Mesendoderm (in vitro differentiated cells): ENCODE measurements at regions not wholly inside any gene's neighbourhood (a gene's known extent, or its start where the extent isn't known, plus 50 kb on each side); places are given as distances from the start of the nearest gene placed in this dataset.

ENCODE experiments used
- DNase-seq: peaks from one replicate; pipeline ENCODE4 v3.0.0; 2013
- H2AK5ac ChIP-seq: 2 replicates; pipeline ENCODE4 v1.6.1; 2013; ENCODE audit warnings: low read length, inconsistent platforms
- H2BK120ac ChIP-seq: 2 replicates; pipeline ENCODE4 v1.6.1; 2013; ENCODE audit warnings: low read depth, mild to moderate bottlenecking, low read length, moderate library complexity, mixed read lengths
- H2BK15ac ChIP-seq: replicated peaks from 2 replicates; pipeline ENCODE4 v1.6.1; 2013; ENCODE audit warnings: low read depth, mild to moderate bottlenecking, moderate library complexity
- H2BK5ac ChIP-seq: 2 replicates; pipeline ENCODE4 v1.6.1; 2013; ENCODE audit warnings: low read length, inconsistent platforms
- H3K18ac ChIP-seq: 2 replicates; pipeline ENCODE4 v1.6.1; 2013; ENCODE audit warnings: mild to moderate bottlenecking, low read length, mixed read lengths
- H3K23ac ChIP-seq: one replicate; pipeline ENCODE4 v1.6.1; 2013; ENCODE audit warnings: low read length
- H3K27ac ChIP-seq: 2 replicates; pipeline ENCODE4 v1.5.1; 2013; ENCODE audit warnings: low read depth, mild to moderate bottlenecking, inconsistent platforms, low read length, moderate library complexity
- H3K27me3 ChIP-seq: 2 replicates; pipeline ENCODE4 v1.6.1; 2013; ENCODE audit warnings: low read length, control low read depth, mild to moderate bottlenecking, inconsistent platforms; ENCODE audit not compliant: insufficient read depth, poor library complexity
- H3K36me3 ChIP-seq: 2 replicates; pipeline ENCODE4 v1.6.1; 2013; ENCODE audit warnings: low read length, inconsistent platforms; ENCODE audit not compliant: control insufficient read depth, insufficient read depth
- H3K4ac ChIP-seq: one replicate; pipeline ENCODE4 v1.6.1; 2013; ENCODE audit warnings: low read depth, mild to moderate bottlenecking, low read length, moderate library complexity
- H3K4me1 ChIP-seq: 2 replicates; pipeline ENCODE4 v1.6.1; 2013; ENCODE audit warnings: low read depth, low read length, inconsistent platforms; ENCODE audit not compliant: control insufficient read depth
- H3K4me2 ChIP-seq: 2 replicates; pipeline ENCODE4 v1.6.1; 2013; ENCODE audit warnings: low read length
- H3K4me3 ChIP-seq: 2 replicates; pipeline ENCODE4 v1.5.1; 2013; ENCODE audit warnings: mild to moderate bottlenecking, low read length
- H3K56ac ChIP-seq: one replicate; pipeline ENCODE4 v1.6.1; 2013; ENCODE audit warnings: low read length
- H3K79me1 ChIP-seq: 2 replicates; pipeline ENCODE4 v1.6.1; 2013; ENCODE audit warnings: low read length, inconsistent platforms
- H3K79me2 ChIP-seq: 2 replicates; pipeline ENCODE4 v1.6.1; 2013; ENCODE audit warnings: mild to moderate bottlenecking, low read length; ENCODE audit not compliant: control insufficient read depth, insufficient read depth
- H3K9ac ChIP-seq: 2 replicates; pipeline ENCODE4 v1.6.1; 2013; ENCODE audit warnings: low read length, inconsistent platforms
- H4K5ac ChIP-seq: one replicate; pipeline ENCODE4 v1.6.1; 2013; ENCODE audit warnings: low read length
- H4K8ac ChIP-seq: one replicate; pipeline ENCODE4 v1.6.1; 2013; ENCODE audit warnings: low read depth, mild to moderate bottlenecking, control low read depth, low read length, moderate library complexity
- WGBS: extraction: QIAGEN DNeasy Blood & Tissue Kit; methylation state at CpG from one replicate; pipeline ENCODE4 v1.1.7; 2013; ENCODE audit warnings: low lambda C conversion rate, missing lambda C conversion rate; ENCODE audit not compliant: insufficient coverage; ENCODE audit errors: extremely low coverage; 5-methylcytosine and 5-hydroxymethylcytosine counted together

DNA sequence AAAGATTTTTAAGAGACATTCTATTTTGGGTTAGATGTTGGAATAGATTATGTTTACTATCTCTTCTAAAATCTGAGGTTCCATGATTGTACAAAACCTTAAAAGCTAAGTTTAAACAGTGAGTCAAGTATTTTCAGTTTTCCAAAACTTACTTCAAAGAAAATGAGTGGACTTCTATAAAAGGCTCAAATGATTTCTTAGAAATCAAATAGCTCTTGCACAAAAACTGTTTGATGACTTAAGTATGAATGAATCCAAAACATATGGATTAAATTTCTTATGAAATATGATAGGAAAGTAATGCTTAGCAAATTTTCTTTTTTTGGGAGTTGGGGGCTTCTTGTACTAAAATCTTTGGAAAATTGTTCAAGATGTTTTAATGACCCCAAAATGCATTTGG, 837.3 kb upstream of the SLC35B3 start:
- no peak overlapping the region for H3K56ac ChIP-seq
- no peaks in the 10 kb centered on the region for H3K79me1 ChIP-seq
- H2AK5ac ChIP-seq: no peak overlapping the region
- no peak overlapping the region for H3K4ac ChIP-seq
- H4K5ac ChIP-seq: no peak overlapping the region
- no peaks in the 10 kb centered on the region for H3K79me2 ChIP-seq
- no peak overlapping the region for H2BK120ac ChIP-seq
- no peaks in the 10 kb centered on the region for H3K27me3 ChIP-seq
- H2BK5ac ChIP-seq: no peak overlapping the region
- no peak overlapping the region for H3K4me3 ChIP-seq
- no peak overlapping the region for H3K23ac ChIP-seq
- H3K27ac ChIP-seq: no peak overlapping the region
- no peak for DNase-seq
- no peaks in the 10 kb centered on the region for H3K4me1 ChIP-seq
- H3K36me3 ChIP-seq: no peaks in the 10 kb centered on the region
- no peak overlapping the region for H2BK15ac ChIP-seq
- no peak overlapping the region for H4K8ac ChIP-seq
- H3K18ac ChIP-seq: no peak overlapping the region
- no peak overlapping the region for H3K9ac ChIP-seq
- H3K4me2 ChIP-seq: no peak overlapping the region

- WGBS: no CpG with 5 or more reads among the region's 1 CpG
- Histone ChIP-seq H3K27me3 (no peaks in the 10 kb centered on the region), H2BK5ac (no peak overlapping the region), H3K27ac (no peak overlapping the region), H4K8ac (no peak overlapping the region), H3K36me3 (no peaks in the 10 kb centered on the region), H3K79me1 (no peaks in the 10 kb centered on the region), H2BK120ac (no peak overlapping the region), H3K18ac (no peak overlapping the region), H3K79me2 (no peaks in the 10 kb centered on the region), H3K4me2 (no peak overlapping the region), H3K4me3 (no peak overlapping the region), H3K9ac (no peak overlapping the region), H2AK5ac (no peak overlapping the region), H4K5ac (no peak overlapping the region), H3K23ac (no peak overlapping the region), H2BK15ac (no peak overlapping the region), H3K4ac (no peak overlapping the region), H3K4me1 (no peaks in the 10 kb centered on the region), H3K56ac (no peak overlapping the region)
- no peak for DNase-seq
Measured at GRCh38 chr6:9266741-9267140, 831.4 kb upstream of the SLC35B3 start.

DNA sequence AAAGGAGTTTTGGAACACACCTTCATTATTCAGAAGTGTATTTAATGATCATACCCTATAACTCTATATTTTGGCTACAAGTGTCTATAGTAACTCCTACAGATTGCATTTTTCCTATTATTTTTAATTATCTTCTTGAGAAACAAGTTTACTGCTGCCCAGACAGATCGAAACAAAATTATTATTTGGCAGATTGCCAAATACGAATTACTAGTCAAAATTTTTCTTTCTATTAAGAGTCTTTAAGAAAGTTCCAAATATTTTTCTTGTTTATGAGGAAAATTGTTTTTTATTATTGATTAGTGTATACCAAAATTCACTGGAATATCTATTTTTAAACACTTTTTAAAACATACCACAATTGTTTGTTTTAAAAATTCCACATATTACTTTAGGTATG, 821.9 kb upstream of the SLC35B3 start:
- Histone ChIP-seq H3K4me1 (no peaks in the 10 kb centered on the region), H3K27me3 (no peaks in the 10 kb centered on the region), H2BK15ac (no peak overlapping the region), H3K4me2 (no peak overlapping the region), H3K56ac (no peak overlapping the region), H3K36me3 (no peaks in the 10 kb centered on the region), H2BK5ac (no peak overlapping the region), H3K27ac (no peak overlapping the region), H4K5ac (no peak overlapping the region), H3K4me3 (no peak overlapping the region), H3K9ac (no peak overlapping the region), H3K18ac (no peak overlapping the region), H4K8ac (no peak overlapping the region), H2AK5ac (no peak overlapping the region), H3K79me2 (no peaks in the 10 kb centered on the region), H2BK120ac (no peak overlapping the region), H3K79me1 (no peaks in the 10 kb centered on the region), H3K23ac (no peak overlapping the region), H3K4ac (no peak overlapping the region)
- WGBS: no CpG with 5 or more reads among the region's 2 CpGs
- DNase-seq: no peak

- Histone ChIP-seq H2AK5ac (no peak overlapping the region), H3K4me2 (no peak overlapping the region), H3K79me2 (no peaks in the 10 kb centered on the region), H3K56ac (no peak overlapping the region), H3K4me3 (no peak overlapping the region), H3K9ac (no peak overlapping the region), H3K4ac (no peak overlapping the region), H3K18ac (no peak overlapping the region), H3K27ac (no peak overlapping the region), H4K5ac (no peak overlapping the region), H4K8ac (no peak overlapping the region), H3K79me1 (no peaks in the 10 kb centered on the region), H2BK15ac (no peak overlapping the region), H2BK120ac (no peak overlapping the region), H3K4me1 (no peaks in the 10 kb centered on the region), H3K23ac (no peak overlapping the region), H3K36me3 (no peaks in the 10 kb centered on the region), H3K27me3 (no peaks in the 10 kb centered on the region), H2BK5ac (no peak overlapping the region)
- DNase-seq: no peak
- WGBS: no CpG with 5 or more reads among the region's 9 CpGs
Measured at GRCh38 chr6:9254251-9254650, 818.9 kb upstream of the SLC35B3 start.

DNA sequence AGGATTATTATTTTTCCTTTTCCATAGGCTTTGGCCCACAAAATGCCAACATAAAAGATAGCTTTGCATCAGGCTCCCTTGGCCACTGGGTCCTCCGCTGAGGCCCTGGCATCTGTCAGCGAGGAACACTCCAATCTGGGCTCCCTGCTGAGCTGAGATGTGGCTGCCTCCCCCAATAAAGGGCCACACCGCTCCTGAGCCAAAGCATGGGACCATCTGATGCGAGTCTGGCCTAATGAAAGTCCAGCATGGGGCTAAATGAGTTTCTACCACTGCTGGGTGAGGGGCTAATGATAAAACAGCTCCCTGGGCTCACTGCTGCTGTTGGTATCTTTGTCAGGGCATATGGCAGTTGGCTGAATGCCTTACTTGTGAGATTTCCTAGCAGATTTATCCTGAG, 817.5 kb upstream of the SLC35B3 start:
- no peak overlapping the region for H3K4ac ChIP-seq
- no peak overlapping the region for H3K18ac ChIP-seq
- H3K56ac ChIP-seq: no peak overlapping the region
- H2BK120ac ChIP-seq: no peak overlapping the region
- no peak overlapping the region for H4K8ac ChIP-seq
- no peak overlapping the region for H3K23ac ChIP-seq
- H3K4me1 ChIP-seq: no peaks in the 10 kb centered on the region
- peak; percentile 68 for DNase-seq
- H3K27ac ChIP-seq: no peak overlapping the region
- H2BK5ac ChIP-seq: no peak overlapping the region
- H3K9ac ChIP-seq: no peak overlapping the region
- no peak overlapping the region for H3K4me2 ChIP-seq
- no peak overlapping the region for H2AK5ac ChIP-seq
- no peak overlapping the region for H4K5ac ChIP-seq
- no peaks in the 10 kb centered on the region for H3K36me3 ChIP-seq
- no peak overlapping the region for H2BK15ac ChIP-seq
- H3K27me3 ChIP-seq: no peaks in the 10 kb centered on the region
- H3K4me3 ChIP-seq: no peak overlapping the region
- no peaks in the 10 kb centered on the region for H3K79me1 ChIP-seq
- H3K79me2 ChIP-seq: no peaks in the 10 kb centered on the region
- WGBS: no CpG with 5 or more reads among the region's 4 CpGs

DNA sequence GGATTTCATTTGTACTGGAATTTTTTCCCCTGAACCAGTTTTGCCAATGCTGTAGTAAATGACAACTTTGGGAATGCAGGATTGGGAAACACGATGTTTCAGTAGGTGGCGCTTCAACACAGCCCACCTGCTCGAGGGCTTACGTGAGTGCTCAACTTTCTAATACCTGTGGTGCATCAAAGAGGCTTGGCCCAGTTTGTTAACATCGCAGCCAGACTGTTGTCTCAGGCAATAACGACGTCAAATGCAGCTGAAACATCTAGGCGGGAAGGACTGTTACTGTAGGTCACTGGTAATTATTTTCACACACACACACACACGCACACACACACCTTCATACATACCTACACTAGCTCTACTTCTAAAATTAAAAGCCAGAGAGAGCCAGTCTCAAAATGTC, 815.5 kb upstream of the SLC35B3 start:
- Histone ChIP-seq H3K4me3 (no peak overlapping the region), H4K5ac (no peak overlapping the region), H3K9ac (no peak overlapping the region), H3K4me1 (no peaks in the 10 kb centered on the region), H2BK5ac (no peak overlapping the region), H2BK120ac (no peak overlapping the region), H3K56ac (peak overlapping the region; percentile 56), H2AK5ac (no peak overlapping the region), H2BK15ac (no peak overlapping the region), H3K27me3 (no peaks in the 10 kb centered on the region), H3K23ac (no peak overlapping the region), H3K27ac (no peak overlapping the region), H3K36me3 (no peaks in the 10 kb centered on the region), H3K79me2 (no peaks in the 10 kb centered on the region), H4K8ac (no peak overlapping the region), H3K79me1 (no peaks in the 10 kb centered on the region), H3K18ac (no peak overlapping the region), H3K4me2 (no peak overlapping the region), H3K4ac (no peak overlapping the region)
- no CpG with 5 or more reads among the region's 9 CpGs for WGBS
- peak; percentile 79 for DNase-seq
